K562 (cell line): ENCODE measurements at regions not wholly inside any gene's neighbourhood (a gene's known extent, or its start where the extent isn't known, plus 50 kb on each side); places are given as distances from the start of the nearest gene placed in this dataset.
A peak's percentile ranks its signal among the peaks of the same experiment; 100 is the strongest.

Experiments used
- ATAC-seq: fragments of 200-7000 bp; cut with Tn5 transposase; 3 replicates; pipeline ENCODE4 v1.9.1; 2020; ENCODE audit warnings: moderate library complexity
- BruUV-seq: library from RNA; stranded (reverse); fragments of 400-500 nt; replicated peaks from 2 replicates; lab custom pipeline; 2021; lab: Mats Ljungman, UMichigan
- CTCF ChIA-PET: fragments of 300-600 bp; formaldehyde crosslinking; extraction: SDS; loops from one replicate; lab custom pipeline; 2021; ENCODE audit warnings: low intra/inter-chr PET ratio; lab: Yijun Ruan, JAX
- POLR2A ChIA-PET: fragments of 300-600, 350-650 bp; sonication (Branson Sonifier 250); formaldehyde crosslinking; extraction: SDS; loops from one replicate; lab custom pipeline; 2021; ENCODE audit warnings: antibody characterized with exemption, inconsistent platforms; lab: Yijun Ruan, JAX
- DNase-seq, 4 experiments: peaks; one replicate each; pipeline versions ENCODE4 v3.0.0 to v3.0.0-alpha.2; 2011 to 2018; ENCODE audit warnings: low spot score in 3 of 4, mixed read lengths in 3 of 4; ENCODE audit errors: extremely low read depth in 1 of 4
- FAIRE-seq: peaks from 2 replicates; lab custom pipeline; 2011; peaks lifted over from hg19 to GRCh38; lab: Jason Lieb, UNC
- H2AFZ ChIP-seq: 2 replicates; pipeline ENCODE4 v1.6.0; 2011; ENCODE audit warnings: low read depth, low read length, control low read depth, inconsistent platforms
- H3K27ac ChIP-seq: fragments of 200-600 bp; 3 replicates; pipeline ENCODE4 v1.8.0; 2011; ENCODE audit warnings: low read depth, mild to moderate bottlenecking, control low read depth, inconsistent platforms, low read length, moderate library complexity, mixed read lengths; ENCODE audit errors: extremely low read depth
- H3K27me3 ChIP-seq, 2 experiments: fragments of 300-600 bp in 1 of 2; 2 replicates in 1 of 2; 3 replicates in 1 of 2; pipeline versions ENCODE4 v1.6.0 to v1.8.0; 2011; ENCODE audit warnings: inconsistent platforms in 2 of 2, low read length in 2 of 2, mild to moderate bottlenecking in 1 of 2, mixed read lengths in 1 of 2, moderate library complexity in 1 of 2; ENCODE audit not compliant: control insufficient read depth in 2 of 2, insufficient read depth in 2 of 2
- H3K36me3 ChIP-seq: fragments of 300-600 bp; 3 replicates; pipeline ENCODE4 v1.8.0; 2011; ENCODE audit warnings: mild to moderate bottlenecking, low read length, inconsistent platforms; ENCODE audit not compliant: control insufficient read depth, insufficient read depth
- H3K4me1 ChIP-seq, 2 experiments: fragments of 200-600 bp in 1 of 2; replicated peaks in 1 of 2; 2 replicates in 1 of 2; 3 replicates in 1 of 2; pipeline versions ENCODE4 v1.5.1 to v1.8.0; 2011; ENCODE audit warnings: inconsistent platforms in 2 of 2, low read length in 2 of 2, mild to moderate bottlenecking in 1 of 2, mixed read lengths in 1 of 2, moderate library complexity in 1 of 2; ENCODE audit not compliant: control insufficient read depth in 2 of 2, insufficient read depth in 2 of 2
- H3K4me2 ChIP-seq: 2 replicates; pipeline ENCODE4 v1.6.1; 2011; ENCODE audit warnings: low read length, control low read depth, inconsistent platforms, mixed read lengths; ENCODE audit not compliant: insufficient read depth
- H3K4me3 ChIP-seq: fragments of 200-600 bp; sonication (generic), shearing (Covaris generic); 2 replicates; pipeline ENCODE4 v1.5.1; 2016; ENCODE audit warnings: control low read depth, inconsistent platforms
- H3K79me2 ChIP-seq: fragments of 200-600 bp; 3 replicates; pipeline ENCODE4 v1.8.0; 2011; ENCODE audit warnings: low read length, inconsistent platforms; ENCODE audit not compliant: control insufficient read depth, insufficient read depth
- H3K9ac ChIP-seq, 2 experiments: 2 replicates each; pipeline versions ENCODE4 v1.6.0 to v1.6.1; 2011; ENCODE audit warnings: low read depth in 2 of 2, low read length in 2 of 2, control low read depth in 1 of 2, inconsistent platforms in 1 of 2, mild to moderate bottlenecking in 1 of 2, mixed read lengths in 1 of 2; ENCODE audit not compliant: insufficient read depth in 1 of 2
- H3K9me1 ChIP-seq: one replicate; pipeline ENCODE4 v1.6.0; 2011; ENCODE audit warnings: inconsistent platforms, mild to moderate bottlenecking, low read length, moderate library complexity; ENCODE audit not compliant: control insufficient read depth, insufficient read depth
- H3K9me3 ChIP-seq: replicated peaks from 2 replicates; pipeline ENCODE4 v1.5.1; 2011; ENCODE audit warnings: low read depth, low read length, inconsistent platforms; ENCODE audit not compliant: control insufficient read depth, insufficient read depth
- H4K20me1 ChIP-seq: replicated peaks from 2 replicates; pipeline ENCODE4 v1.6.1; 2011; ENCODE audit warnings: low read length, inconsistent platforms, mixed read lengths; ENCODE audit not compliant: control insufficient read depth, insufficient read depth
- HDAC3 ChIP-seq: fragments of 450-650 bp; IDR thresholded peaks from 2 replicates; pipeline ENCODE4 v1.6.1; 2018; ENCODE audit warnings: borderline replicate concordance, mild to moderate bottlenecking, moderate library complexity; ENCODE audit not compliant: partially characterized antibody
- ILK ChIP-seq: fragments of 450-650 bp; IDR thresholded peaks from 2 replicates; pipeline ENCODE4 v1.6.1; 2016; ENCODE audit warnings: missing genetic modification characterization, low read depth, mild to moderate bottlenecking, missing compliant biosample characterization, moderate library complexity, borderline replicate concordance
- MAFF ChIP-seq: IDR thresholded peaks from 2 replicates; pipeline ENCODE4 v1.6.1; 2012; ENCODE audit warnings: low read length, improper control_type of control experiment
- MAFG ChIP-seq: fragments of 450-650 bp; conservative IDR thresholded peaks from 2 replicates; pipeline ENCODE4 v1.6.1; 2016; ENCODE audit warnings: missing genetic modification characterization, missing compliant biosample characterization
- MAFK ChIP-seq: IDR thresholded peaks from 2 replicates; pipeline ENCODE4 v1.6.1; 2011; ENCODE audit warnings: low read length, improper control_type of control experiment
- MYBL2 ChIP-seq, 2 experiments: fragments of 450-650 bp in 1 of 2; sonication (generic) in 1 of 2; formaldehyde crosslinking in 1 of 2; IDR thresholded peaks; 2 replicates each; pipeline versions ENCODE4 v1.6.1 to v1.8.1; 2017 to 2022; ENCODE audit warnings: borderline replicate concordance in 1 of 2, inconsistent platforms in 1 of 2, low read depth in 1 of 2, mild to moderate bottlenecking in 1 of 2, missing genetic modification reagents in 1 of 2, moderate library complexity in 1 of 2
- ZC3H8 ChIP-seq: fragments of 450-650 bp; IDR thresholded peaks from 2 replicates; pipeline ENCODE4 v1.6.1; 2017
- ZNF197 ChIP-seq: fragments of 200-800 bp; sonication (Bioruptor generic); IDR thresholded peaks from 2 replicates; pipeline ENCODE4 v1.6.1; 2016; ENCODE audit warnings: low read depth, missing genetic modification characterization, missing compliant biosample characterization
- ZNF316 ChIP-seq: fragments of 450-650 bp; IDR thresholded peaks from 2 replicates; pipeline ENCODE4 v1.6.1; 2016
- WGBS: fragments of 100-300 bp; shearing (Covaris generic); methylation state at CpG from one replicate; pipeline ENCODE4 v1.1.6; 2016; ENCODE audit warnings: low coverage, mixed read lengths; ENCODE audit not compliant: insufficient coverage; ENCODE audit errors: missing lambda C conversion rate; 5-methylcytosine and 5-hydroxymethylcytosine counted together
- in situ Hi-C: fragments of 300-500 bp; cut with MboI; formaldehyde crosslinking; loops from 4 replicates; pipeline ENCODE4 v1.15.0; 2018; ENCODE audit warnings: inconsistent platforms, mixed read lengths
- intact Hi-C: fragments of 100-400 bp; cut with micrococcal nuclease; formaldehyde crosslinking; loops from 2 replicates; pipeline ENCODE4 v1.14.2; 2022
- TF ChIP-seq, protein P1 (sequence below): fragments of 450-650 bp; IDR thresholded peaks from 2 replicates; pipeline ENCODE4 v1.6.1; 2016; ENCODE audit warnings: mild to moderate bottlenecking

DNA sequence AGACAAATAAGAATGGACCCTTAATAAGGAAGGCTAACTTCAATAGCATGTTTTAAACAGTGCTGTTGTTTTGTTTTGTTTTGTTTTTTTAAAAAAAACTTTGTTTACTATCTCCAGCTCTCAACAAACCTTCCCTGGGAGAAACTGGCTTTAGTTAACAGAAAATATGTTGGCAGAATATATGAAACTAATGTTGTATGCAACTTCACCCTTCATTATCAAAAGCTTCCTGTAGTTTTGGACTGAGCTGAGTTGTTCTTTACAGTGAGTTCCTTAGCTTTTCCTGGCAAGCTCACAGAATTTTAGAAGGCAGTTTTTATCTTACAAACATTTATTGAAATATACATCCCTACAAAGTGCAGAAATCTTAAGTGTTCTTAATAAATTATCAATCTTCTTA, 2480.7 kb upstream of the PCDH20 start (continued):
- no peak for TF ChIP-seq MYBL2 (IDR thresholded peaks at IDR 0.05; ENCODE audit: low read depth)
- no peak for TF ChIP-seq MYBL2 (CRISPR knock-in tag; IDR thresholded peaks at IDR 0.05; ENCODE audit: borderline replicate concordance)
- TF ChIP-seq, protein P1, sequence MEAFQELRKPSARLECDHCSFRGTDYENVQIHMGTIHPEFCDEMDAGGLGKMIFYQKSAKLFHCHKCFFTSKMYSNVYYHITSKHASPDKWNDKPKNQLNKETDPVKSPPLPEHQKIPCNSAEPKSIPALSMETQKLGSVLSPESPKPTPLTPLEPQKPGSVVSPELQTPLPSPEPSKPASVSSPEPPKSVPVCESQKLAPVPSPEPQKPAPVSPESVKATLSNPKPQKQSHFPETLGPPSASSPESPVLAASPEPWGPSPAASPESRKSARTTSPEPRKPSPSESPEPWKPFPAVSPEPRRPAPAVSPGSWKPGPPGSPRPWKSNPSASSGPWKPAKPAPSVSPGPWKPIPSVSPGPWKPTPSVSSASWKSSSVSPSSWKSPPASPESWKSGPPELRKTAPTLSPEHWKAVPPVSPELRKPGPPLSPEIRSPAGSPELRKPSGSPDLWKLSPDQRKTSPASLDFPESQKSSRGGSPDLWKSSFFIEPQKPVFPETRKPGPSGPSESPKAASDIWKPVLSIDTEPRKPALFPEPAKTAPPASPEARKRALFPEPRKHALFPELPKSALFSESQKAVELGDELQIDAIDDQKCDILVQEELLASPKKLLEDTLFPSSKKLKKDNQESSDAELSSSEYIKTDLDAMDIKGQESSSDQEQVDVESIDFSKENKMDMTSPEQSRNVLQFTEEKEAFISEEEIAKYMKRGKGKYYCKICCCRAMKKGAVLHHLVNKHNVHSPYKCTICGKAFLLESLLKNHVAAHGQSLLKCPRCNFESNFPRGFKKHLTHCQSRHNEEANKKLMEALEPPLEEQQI: no peak
- TF ChIP-seq ILK: no peak
- no peak for TF ChIP-seq HDAC3

DNA sequence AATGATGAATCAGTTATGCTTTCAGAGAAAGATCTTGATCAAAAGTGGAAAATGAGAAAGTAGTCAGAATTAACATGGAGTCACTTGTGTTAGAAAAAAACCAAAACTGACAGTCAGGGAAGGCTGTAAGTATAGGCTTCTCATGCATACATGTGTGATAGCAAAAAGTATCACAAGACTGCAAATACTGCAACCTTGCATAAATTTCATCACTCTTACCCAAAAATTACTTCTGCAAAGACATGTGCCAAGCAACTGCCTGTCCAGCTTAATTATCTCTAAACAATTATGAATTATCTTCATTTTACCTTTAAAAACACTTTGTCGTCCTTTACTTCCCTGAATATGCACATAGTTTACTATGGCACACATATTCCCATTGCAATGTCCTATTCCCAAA, 2466.4 kb upstream of the PCDH20 start:
- Histone ChIP-seq H3K36me3 (no peaks in the 10 kb centered on the region), H3K9me3 (no peaks in the 10 kb centered on the region), H4K20me1 (no peaks in the 10 kb centered on the region), H3K27me3 (no peaks in the 10 kb centered on the region), H3K4me3 (no peak overlapping the region), H3K79me2 (no peaks in the 10 kb centered on the region), H2AFZ (no peak overlapping the region), H3K9ac (no peak overlapping the region), H3K9me1 (no peaks in the 10 kb centered on the region), H3K4me2 (no peak overlapping the region), H3K27ac (no peak overlapping the region), H3K4me1 (no peaks in the 10 kb centered on the region)
- intact Hi-C loops: no loop called here
- TF ChIP-seq MAFK: 0 out of 2 replicates have a peak, but pooled peaks have one; percentile 7
- TF ChIP-seq ZC3H8: no peak
- 0 out of 2 replicates have a peak, but pooled peaks have one; percentile 14 for TF ChIP-seq MAFF
- 0 out of 2 replicates have a peak, but pooled peaks have one; percentile 6 for TF ChIP-seq ZNF316
- no peak for TF ChIP-seq ZNF197 (CRISPR knock-in tag)
- TF ChIP-seq MAFG (tag): peak; percentile 40
- no peak for FAIRE-seq
- in situ Hi-C loops: no loop called here
- BruUV-seq: no TSS peak
- ATAC-seq: no peak
- ChIA-PET CTCF (no interaction called here), POLR2A (no interaction called here)
- WGBS: 0% methylated on average over 1 of the region's 1 CpG
- DNase-seq: no peak
